DND-41 (cell line): ENCODE measurements at regions not wholly inside any gene's neighbourhood (a gene's known extent, or its start where the extent isn't known, plus 50 kb on each side); places are given as distances from the start of the nearest gene placed in this dataset.

ENCODE experiments used
- ATAC-seq: fragments of 200-7000 bp; cut with Tn5 transposase; 3 replicates; pipeline ENCODE4 v1.9.1; 2021; ENCODE audit warnings: low read depth; ENCODE audit not compliant: insufficient read depth
- DNase-seq: peaks from one replicate; pipeline ENCODE4 v3.0.0-alpha.2; 2020
- H2AFZ ChIP-seq: 2 replicates; pipeline ENCODE4 v1.6.0; 2012; ENCODE audit warnings: low read depth, low read length
- H3K27ac ChIP-seq: 2 replicates; pipeline ENCODE4 v1.5.1; 2012; ENCODE audit warnings: low read length, inconsistent platforms
- H3K27me3 ChIP-seq: fragments of 200-600 bp; sonication (generic); 2 replicates; pipeline ENCODE4 v1.6.0; 2012; ENCODE audit warnings: low read length, mild to moderate bottlenecking, inconsistent platforms; ENCODE audit not compliant: insufficient read depth, poor library complexity
- H3K36me3 ChIP-seq: 2 replicates; pipeline ENCODE4 v1.5.1; 2012; ENCODE audit warnings: low read length, inconsistent platforms; ENCODE audit not compliant: insufficient read depth
- H3K4me1 ChIP-seq: 2 replicates; pipeline ENCODE4 v1.5.1; 2012; ENCODE audit warnings: mild to moderate bottlenecking, low read length; ENCODE audit not compliant: insufficient read depth
- H3K4me2 ChIP-seq: 2 replicates; pipeline ENCODE4 v1.6.0; 2012; ENCODE audit warnings: mild to moderate bottlenecking, moderate library complexity, low read length, inconsistent platforms; ENCODE audit not compliant: insufficient read depth
- H3K4me3 ChIP-seq, 2 experiments: fragments of 200-600 bp in 1 of 2; shearing (Covaris generic) in 1 of 2; 2 replicates each; pipeline ENCODE4 v1.5.1; 2012 to 2016; ENCODE audit warnings: inconsistent platforms in 2 of 2, low read length in 2 of 2, mild to moderate bottlenecking in 2 of 2, low read depth in 1 of 2, moderate library complexity in 1 of 2
- H3K79me2 ChIP-seq: 2 replicates; pipeline ENCODE4 v1.6.0; 2012; ENCODE audit warnings: low read length, inconsistent platforms; ENCODE audit not compliant: insufficient read depth
- H3K9ac ChIP-seq: 2 replicates; pipeline ENCODE4 v1.6.0; 2012; ENCODE audit warnings: low read depth, mild to moderate bottlenecking, inconsistent platforms, low read length, moderate library complexity
- H3K9me3 ChIP-seq: 2 replicates; pipeline ENCODE4 v1.5.1; 2012; ENCODE audit warnings: low read length, moderate library complexity, mild to moderate bottlenecking, inconsistent platforms; ENCODE audit not compliant: insufficient read depth, severe bottlenecking
- H4K20me1 ChIP-seq: 2 replicates; pipeline ENCODE4 v1.6.0; 2012; ENCODE audit warnings: low read length; ENCODE audit not compliant: insufficient read depth
- EZH2 ChIP-seq: IDR thresholded peaks from 3 replicates; pipeline ENCODE4 v1.6.1; 2012; ENCODE audit warnings: borderline replicate concordance, low read depth, mild to moderate bottlenecking, moderate library complexity, low read length, inconsistent platforms; ENCODE audit not compliant: severe bottlenecking
- TF ChIP-seq, protein P1 (sequence below): IDR thresholded peaks from 2 replicates; pipeline ENCODE4 v1.5.1; 2012; ENCODE audit warnings: borderline replicate concordance, low read length, moderate library complexity, mild to moderate bottlenecking; ENCODE audit not compliant: poor library complexity, severe bottlenecking; ENCODE audit errors: extremely low read depth

DNA sequence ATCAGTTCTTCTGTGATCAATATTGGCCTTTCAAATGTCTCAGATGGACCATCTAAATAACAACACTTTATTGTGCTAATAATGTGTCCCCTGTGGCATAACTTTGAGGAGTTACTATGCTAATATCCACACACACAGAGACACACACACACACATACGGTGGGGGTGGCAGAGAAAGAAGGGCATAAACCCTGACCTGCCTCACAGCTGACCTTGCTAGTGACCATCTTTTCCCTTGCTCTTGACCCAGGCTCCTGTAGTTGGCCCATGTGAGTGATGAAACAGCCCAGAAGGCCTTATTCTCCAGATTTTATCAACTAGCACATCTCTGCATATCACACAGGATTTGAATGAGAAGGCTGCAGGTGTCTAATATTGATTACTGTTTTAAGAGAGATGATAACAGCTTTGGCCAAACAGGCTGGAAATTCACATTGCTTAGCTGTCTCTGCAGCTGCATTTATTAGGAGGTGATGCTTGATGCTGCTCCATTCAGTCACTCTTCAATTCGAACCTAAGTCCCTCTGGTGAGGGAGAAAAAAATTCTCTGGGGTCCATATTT lies 176.4 kb downstream of the ACTR3 start:
- no peak overlapping the region for H3K27ac ChIP-seq
- no peak for TF ChIP-seq EZH2
- TF ChIP-seq, protein P1, sequence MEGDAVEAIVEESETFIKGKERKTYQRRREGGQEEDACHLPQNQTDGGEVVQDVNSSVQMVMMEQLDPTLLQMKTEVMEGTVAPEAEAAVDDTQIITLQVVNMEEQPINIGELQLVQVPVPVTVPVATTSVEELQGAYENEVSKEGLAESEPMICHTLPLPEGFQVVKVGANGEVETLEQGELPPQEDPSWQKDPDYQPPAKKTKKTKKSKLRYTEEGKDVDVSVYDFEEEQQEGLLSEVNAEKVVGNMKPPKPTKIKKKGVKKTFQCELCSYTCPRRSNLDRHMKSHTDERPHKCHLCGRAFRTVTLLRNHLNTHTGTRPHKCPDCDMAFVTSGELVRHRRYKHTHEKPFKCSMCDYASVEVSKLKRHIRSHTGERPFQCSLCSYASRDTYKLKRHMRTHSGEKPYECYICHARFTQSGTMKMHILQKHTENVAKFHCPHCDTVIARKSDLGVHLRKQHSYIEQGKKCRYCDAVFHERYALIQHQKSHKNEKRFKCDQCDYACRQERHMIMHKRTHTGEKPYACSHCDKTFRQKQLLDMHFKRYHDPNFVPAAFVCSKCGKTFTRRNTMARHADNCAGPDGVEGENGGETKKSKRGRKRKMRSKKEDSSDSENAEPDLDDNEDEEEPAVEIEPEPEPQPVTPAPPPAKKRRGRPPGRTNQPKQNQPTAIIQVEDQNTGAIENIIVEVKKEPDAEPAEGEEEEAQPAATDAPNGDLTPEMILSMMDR, result no peak
- no peaks in the 10 kb centered on the region for H3K79me2 ChIP-seq
- H3K4me2 ChIP-seq, result no peak overlapping the region
- H4K20me1 ChIP-seq, result no peaks in the 10 kb centered on the region
- ATAC-seq (no peak), DNase-seq (no peak)
- H3K4me1 ChIP-seq, result no peaks in the 10 kb centered on the region
- no peak overlapping the region for H2AFZ ChIP-seq
- no peaks in the 10 kb centered on the region for H3K36me3 ChIP-seq
- H3K4me3 ChIP-seq, result no peak overlapping the region
- H3K9ac ChIP-seq, result no peak overlapping the region
- H3K9me3 ChIP-seq, result no peaks in the 10 kb centered on the region
- H3K27me3 ChIP-seq, result no peaks in the 10 kb centered on the region

DNA sequence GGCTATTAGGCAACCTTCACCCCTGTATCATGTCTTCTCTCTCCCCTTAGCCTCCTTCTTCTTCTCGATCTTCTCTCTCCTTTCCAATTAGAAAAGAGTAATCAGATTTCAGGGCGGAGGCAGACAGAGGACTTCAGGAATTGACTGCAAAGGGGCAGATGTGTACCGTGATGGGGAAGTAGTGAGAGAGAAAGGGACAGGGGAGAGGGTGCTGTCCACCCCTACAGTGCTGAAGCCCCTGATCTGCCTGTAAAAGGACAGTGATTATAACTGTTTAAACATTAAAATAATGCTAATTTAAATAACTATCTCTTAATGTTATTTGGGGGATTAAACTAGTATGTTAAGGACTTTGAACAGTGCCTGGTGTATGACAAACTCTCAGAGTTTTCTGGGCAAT lies 178.5 kb downstream of the ACTR3 start:
- Histone ChIP-seq H3K9ac (no peak overlapping the region), H3K79me2 (no peaks in the 10 kb centered on the region), H3K4me3 (no peak overlapping the region), H3K4me1 (no peaks in the 10 kb centered on the region), H4K20me1 (no peaks in the 10 kb centered on the region), H3K27me3 (no peaks in the 10 kb centered on the region), H2AFZ (no peak overlapping the region), H3K36me3 (no peaks in the 10 kb centered on the region), H3K9me3 (no peaks in the 10 kb centered on the region), H3K27ac (no peak overlapping the region), H3K4me2 (no peak overlapping the region)
- peak; percentile 64; the same call in 2 of the 3 replicates for ATAC-seq
- peak; percentile 36 for DNase-seq
- no peak for TF ChIP-seq EZH2
- TF ChIP-seq, protein P1, result no peak

DNA sequence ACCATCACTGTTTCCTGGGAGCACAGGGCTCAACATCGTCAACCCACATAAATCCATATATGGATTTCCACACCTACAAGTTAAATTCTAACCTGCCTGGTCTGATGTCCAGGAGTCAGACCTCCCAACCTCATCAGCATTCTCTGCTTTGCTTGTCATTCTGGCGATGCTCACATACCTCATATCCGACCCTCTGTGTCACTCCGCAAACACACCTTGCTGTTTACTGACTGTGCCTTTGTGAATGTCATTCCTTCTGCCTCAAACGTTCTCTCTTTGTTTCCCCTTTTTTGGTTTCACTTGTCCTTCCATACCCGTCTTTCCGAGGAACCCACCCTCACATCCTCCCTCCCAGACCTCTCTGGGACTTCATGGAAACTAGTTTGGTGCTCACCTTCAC lies 187.1 kb downstream of the ACTR3 start:
- ATAC-seq, result no peak
- DNase-seq, result no peak
- Histone ChIP-seq H3K27me3 (no peaks in the 10 kb centered on the region), H3K4me2 (no peak overlapping the region), H3K9ac (no peak overlapping the region), H3K36me3 (no peaks in the 10 kb centered on the region), H2AFZ (no peak overlapping the region), H3K4me1 (no peaks in the 10 kb centered on the region), H4K20me1 (no peaks in the 10 kb centered on the region), H3K27ac (no peak overlapping the region), H3K9me3 (no peaks in the 10 kb centered on the region), H3K4me3 (no peak overlapping the region), H3K79me2 (no peaks in the 10 kb centered on the region)
- TF ChIP-seq EZH2, result no peak
- TF ChIP-seq, protein P1, result no peak

DNA sequence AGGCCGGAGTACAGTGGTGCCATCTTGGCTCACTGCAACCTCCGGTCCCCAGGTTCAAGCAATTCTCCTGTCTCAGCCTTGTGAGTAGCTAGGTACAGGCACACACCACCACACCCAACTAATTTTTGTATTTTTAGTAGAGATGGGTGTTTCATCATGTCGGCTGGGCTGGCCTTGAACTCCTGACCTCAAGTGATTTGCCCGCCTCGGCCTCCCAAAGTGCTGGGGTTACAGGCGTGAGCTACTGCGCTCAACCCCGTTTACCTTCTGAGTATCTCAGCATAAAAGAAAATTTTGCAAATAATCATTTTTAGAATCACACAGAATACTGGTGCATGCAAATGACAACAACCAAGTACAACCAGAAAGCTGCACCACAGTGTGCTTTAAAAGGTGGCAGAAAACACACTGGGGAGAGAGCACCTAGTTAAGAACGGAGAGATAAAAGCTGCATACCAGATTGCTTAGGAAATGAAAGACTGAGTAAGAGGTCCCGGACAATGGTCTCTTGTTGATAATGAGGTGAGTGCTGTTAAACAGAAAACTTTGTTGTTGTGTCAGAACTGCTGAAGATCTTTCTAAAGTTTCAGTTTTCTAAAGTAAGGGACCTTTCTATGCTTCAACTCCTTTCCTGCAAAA lies 189.6 kb downstream of the ACTR3 start:
- H3K4me3 ChIP-seq, result no peak overlapping the region
- TF ChIP-seq EZH2, result no peak
- TF ChIP-seq, protein P1, result no peak

More for the DNA sequence above, 189.6 kb downstream of the ACTR3 start:
- Histone ChIP-seq H3K36me3 (no peaks in the 10 kb centered on the region), H3K4me2 (no peak overlapping the region), H3K9ac (no peak overlapping the region), H4K20me1 (no peaks in the 10 kb centered on the region), H3K9me3 (no peaks in the 10 kb centered on the region), H3K4me1 (no peaks in the 10 kb centered on the region), H3K79me2 (no peaks in the 10 kb centered on the region), H3K27me3 (no peaks in the 10 kb centered on the region), H3K27ac (no peak overlapping the region), H2AFZ (no peak overlapping the region)
- DNase-seq, result no peak
- no peak for ATAC-seq
